ENCODE measurements at regions not wholly inside any gene's neighbourhood (a gene's known extent, or its start where the extent isn't known, plus 50 kb on each side); places are given as distances from the start of the nearest gene placed in this dataset.

DNA sequence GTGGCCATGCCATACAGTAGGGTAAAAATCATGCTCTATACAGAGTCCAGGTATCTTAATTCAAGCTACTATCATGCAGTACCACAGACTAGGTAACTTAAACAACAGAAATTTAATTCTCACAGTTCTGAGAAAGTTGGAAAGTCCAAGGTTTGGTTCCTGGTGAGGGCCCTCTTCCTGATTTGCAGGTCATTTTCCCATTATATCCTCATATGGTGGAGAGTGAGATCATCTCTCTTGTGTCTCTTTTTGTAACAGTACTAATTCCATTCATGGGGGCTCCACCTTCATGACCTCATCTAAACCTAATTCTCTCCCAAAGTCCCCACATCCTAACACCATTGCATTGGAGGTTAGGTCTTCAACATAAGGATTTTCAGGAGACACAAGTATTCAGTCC lies 335.0 kb upstream of the ACVR2A start:
- Histone ChIP-seq H3K27me3 (no peaks in the 10 kb centered on the region), H3K36me3 (no peaks in the 10 kb centered on the region)

DNA sequence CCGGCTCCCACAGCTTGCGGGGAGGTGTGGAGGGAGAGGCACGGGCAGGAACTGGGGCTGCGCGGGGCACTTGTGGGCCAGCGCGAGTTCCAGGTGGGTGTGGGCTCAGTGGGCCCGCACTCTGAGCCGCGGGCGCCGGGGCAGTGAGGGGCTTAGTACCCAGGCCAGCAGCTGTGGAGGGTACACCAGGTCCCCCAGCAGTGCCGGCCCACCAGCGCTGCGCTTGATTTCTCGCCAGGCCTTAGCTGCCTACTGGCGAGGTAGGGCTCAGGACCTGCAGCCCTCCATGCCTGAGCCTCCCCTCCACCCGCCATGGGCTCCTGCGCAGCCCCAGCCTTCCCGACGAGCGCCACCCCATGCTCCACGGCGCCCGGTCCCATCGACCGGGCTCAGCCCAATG lies 337.9 kb upstream of the ACVR2A start:
- Histone ChIP-seq H3K9me3 (no peaks in the 10 kb centered on the region), H3K4me1 (no peaks in the 10 kb centered on the region), H3K36me3 (no peaks in the 10 kb centered on the region), H3K27me3 (no peaks in the 10 kb centered on the region), H3K27ac (no peak overlapping the region), H3K4me3 (no peak overlapping the region)
- no peak for TF ChIP-seq POLR2A (IDR thresholded peaks at IDR 0.05)
- TF ChIP-seq, protein P1, sequence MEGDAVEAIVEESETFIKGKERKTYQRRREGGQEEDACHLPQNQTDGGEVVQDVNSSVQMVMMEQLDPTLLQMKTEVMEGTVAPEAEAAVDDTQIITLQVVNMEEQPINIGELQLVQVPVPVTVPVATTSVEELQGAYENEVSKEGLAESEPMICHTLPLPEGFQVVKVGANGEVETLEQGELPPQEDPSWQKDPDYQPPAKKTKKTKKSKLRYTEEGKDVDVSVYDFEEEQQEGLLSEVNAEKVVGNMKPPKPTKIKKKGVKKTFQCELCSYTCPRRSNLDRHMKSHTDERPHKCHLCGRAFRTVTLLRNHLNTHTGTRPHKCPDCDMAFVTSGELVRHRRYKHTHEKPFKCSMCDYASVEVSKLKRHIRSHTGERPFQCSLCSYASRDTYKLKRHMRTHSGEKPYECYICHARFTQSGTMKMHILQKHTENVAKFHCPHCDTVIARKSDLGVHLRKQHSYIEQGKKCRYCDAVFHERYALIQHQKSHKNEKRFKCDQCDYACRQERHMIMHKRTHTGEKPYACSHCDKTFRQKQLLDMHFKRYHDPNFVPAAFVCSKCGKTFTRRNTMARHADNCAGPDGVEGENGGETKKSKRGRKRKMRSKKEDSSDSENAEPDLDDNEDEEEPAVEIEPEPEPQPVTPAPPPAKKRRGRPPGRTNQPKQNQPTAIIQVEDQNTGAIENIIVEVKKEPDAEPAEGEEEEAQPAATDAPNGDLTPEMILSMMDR (IDR thresholded peaks at IDR 0.05), result no peak
- DNase-seq, result no peak

More for the DNA sequence above, 335.0 kb upstream of the ACVR2A start:
- Histone ChIP-seq H3K4me1 (no peaks in the 10 kb centered on the region), H3K27ac (no peak overlapping the region), H3K9me3 (no peaks in the 10 kb centered on the region), H3K4me3 (no peak overlapping the region)
- DNase-seq, result no peak
- TF ChIP-seq POLR2A (IDR thresholded peaks at IDR 0.05), result no peak
- TF ChIP-seq, protein P1 (IDR thresholded peaks at IDR 0.05), result no peak

DNA sequence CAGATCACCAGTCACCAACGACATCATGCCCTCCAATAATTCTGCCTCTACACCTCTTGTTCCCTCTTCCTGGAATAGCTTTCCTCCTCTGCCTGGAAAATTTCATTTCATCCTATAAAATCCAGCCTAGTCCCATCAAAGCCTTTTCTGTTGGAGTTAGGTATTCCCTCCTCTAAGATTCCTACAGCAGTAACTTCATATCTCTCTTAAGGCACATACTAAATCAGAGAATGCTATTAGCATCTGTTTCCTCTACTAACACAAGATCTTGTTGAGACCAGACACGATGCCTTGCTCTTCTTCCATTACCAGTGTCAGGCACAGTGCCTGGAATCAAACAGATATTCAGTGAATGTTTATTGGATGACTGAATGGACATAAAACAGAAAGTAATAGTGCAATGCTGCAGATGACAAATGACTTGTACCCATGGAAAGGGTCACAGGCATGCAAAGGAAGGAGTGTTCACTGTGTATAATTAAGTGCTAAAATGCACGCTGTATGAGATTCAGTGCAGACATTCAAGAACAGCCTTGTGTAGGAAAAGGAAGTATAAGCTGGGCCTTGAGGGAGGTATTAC lies 342.0 kb upstream of the ACVR2A start:
- no peak for DNase-seq
- TF ChIP-seq, protein P1 (IDR thresholded peaks at IDR 0.05), result no peak
- no peak for TF ChIP-seq POLR2A (IDR thresholded peaks at IDR 0.05)
- no peak overlapping the region for H3K27ac ChIP-seq
- no peaks in the 10 kb centered on the region for H3K9me3 ChIP-seq
- H3K27me3 ChIP-seq, result no peaks in the 10 kb centered on the region
- no peaks in the 10 kb centered on the region for H3K36me3 ChIP-seq
- no peak overlapping the region for H3K4me3 ChIP-seq
- H3K4me1 ChIP-seq, result peaks cover 0 to 5% (median 0%) of the 10 kb centered on the region in 4 donors

DNA sequence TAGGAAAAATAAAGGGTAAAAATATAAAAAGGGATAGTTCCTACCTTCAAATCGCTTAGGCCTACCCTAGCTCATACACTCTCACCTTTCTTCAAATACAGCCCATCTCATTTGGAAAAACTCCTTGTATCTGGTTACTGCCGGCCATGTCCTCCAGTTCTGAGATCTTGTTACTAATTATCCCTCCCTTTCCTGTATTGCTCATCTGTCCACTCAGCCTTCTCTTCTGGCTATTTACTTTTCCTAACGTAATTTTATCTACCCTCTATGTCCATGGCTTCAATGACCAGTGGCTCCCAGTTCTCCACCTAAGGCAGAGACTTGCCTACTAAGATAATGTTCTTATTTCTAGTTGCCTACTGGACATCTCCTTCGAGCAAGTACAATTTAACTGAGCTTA lies 342.9 kb upstream of the ACVR2A start:
- H3K4me1 ChIP-seq, result peaks cover 0 to 5% (median 0%) of the 10 kb centered on the region in 4 donors
- H3K9me3 ChIP-seq, result no peaks in the 10 kb centered on the region
- no peak overlapping the region for H3K27ac ChIP-seq
- no peaks in the 10 kb centered on the region for H3K36me3 ChIP-seq
- no peak overlapping the region for H3K4me3 ChIP-seq
- DNase-seq, result no peak
- TF ChIP-seq POLR2A (IDR thresholded peaks at IDR 0.05), result no peak
- TF ChIP-seq, protein P1 (IDR thresholded peaks at IDR 0.05), result no peak
- no peaks in the 10 kb centered on the region for H3K27me3 ChIP-seq

DNA sequence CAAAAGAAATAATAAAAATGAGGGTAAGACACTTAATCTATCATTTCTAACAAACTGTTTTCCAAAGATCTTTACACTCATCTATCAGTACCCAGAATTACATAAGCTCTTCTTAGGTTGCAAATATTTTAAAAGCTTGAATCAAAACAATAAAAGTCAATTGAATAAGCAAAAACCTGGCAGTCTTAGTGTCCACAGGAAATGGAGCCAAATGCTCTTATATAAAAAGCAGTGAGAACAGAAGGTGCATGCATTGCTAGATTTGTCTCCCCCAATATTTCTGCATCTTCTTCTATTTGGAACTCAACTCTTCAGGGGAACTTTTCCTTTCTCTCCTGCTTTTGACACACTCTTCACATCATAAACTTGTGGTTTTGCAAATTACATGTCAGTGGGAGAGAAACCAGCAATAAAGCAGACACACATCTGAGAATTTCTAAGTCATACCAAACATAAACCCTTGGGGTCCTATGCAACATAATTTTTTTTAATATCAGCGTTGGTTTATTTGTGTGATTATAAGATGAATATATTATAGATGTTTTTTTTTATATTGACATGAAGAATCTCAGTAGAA lies 343.9 kb upstream of the ACVR2A start:
- H3K27me3 ChIP-seq, result no peaks in the 10 kb centered on the region
- H3K9me3 ChIP-seq, result no peaks in the 10 kb centered on the region

More for the DNA sequence above, 343.9 kb upstream of the ACVR2A start:
- TF ChIP-seq POLR2A (IDR thresholded peaks at IDR 0.05), result no peak
- TF ChIP-seq, protein P1 (IDR thresholded peaks at IDR 0.05), result no peak
- peaks cover 0 to 5% (median 0%) of the 10 kb centered on the region in 4 donors for H3K4me1 ChIP-seq
- H3K36me3 ChIP-seq, result no peaks in the 10 kb centered on the region
- H3K27ac ChIP-seq, result no peak overlapping the region
- no peak overlapping the region for H3K4me3 ChIP-seq
- DNase-seq, result no peak

Measured in Peyer's patch (tissue), 4 donors.